Upper lobe of right lung (tissue), 1 donor: ENCODE measurements at regions not wholly inside any gene's neighbourhood (a gene's known extent, or its start where the extent isn't known, plus 50 kb on each side); places are given as distances from the start of the nearest gene placed in this dataset.

ENCODE experiments used
- ATAC-seq: fragments of 200-7000 bp; cut with Tn5 transposase; one replicate; pipeline ENCODE4 v1.9.1; 2020; ENCODE audit warnings: mild to moderate bottlenecking, moderate library complexity
- DNase-seq: peaks from one replicate; pipeline ENCODE4 v3.0.0-alpha.2; 2020
- H3K27ac ChIP-seq: fragments of 200-600 bp; one replicate; pipeline ENCODE4 v1.8.0; 2022
- H3K27me3 ChIP-seq: fragments of 200-600 bp; one replicate; pipeline ENCODE4 v1.8.0; 2022; ENCODE audit warnings: mild to moderate bottlenecking
- H3K36me3 ChIP-seq: fragments of 200-600 bp; one replicate; pipeline ENCODE4 v1.8.0; 2022
- H3K4me1 ChIP-seq: fragments of 200-600 bp; one replicate; pipeline ENCODE4 v1.8.0; 2022
- H3K4me3 ChIP-seq: fragments of 200-600 bp; one replicate; pipeline ENCODE4 v1.8.0; 2022; ENCODE audit warnings: mild to moderate bottlenecking
- H3K9me3 ChIP-seq: fragments of 200-600 bp; one replicate; pipeline ENCODE4 v1.8.0; 2022
- intact Hi-C: fragments of 100-400 bp; cut with DNase I; formaldehyde crosslinking; loops from one replicate; pipeline ENCODE4 v1.11.0; 2022
- TF ChIP-seq, protein P1 (sequence below): fragments of 200-600 bp; IDR thresholded peaks from one replicate; pipeline ENCODE4 v1.8.0; 2022; ENCODE audit warnings: antibody characterized with exemption
- donor health status: DM: no; HTN: yes; CAD: no; lungs with severe emphysema.

DNA sequence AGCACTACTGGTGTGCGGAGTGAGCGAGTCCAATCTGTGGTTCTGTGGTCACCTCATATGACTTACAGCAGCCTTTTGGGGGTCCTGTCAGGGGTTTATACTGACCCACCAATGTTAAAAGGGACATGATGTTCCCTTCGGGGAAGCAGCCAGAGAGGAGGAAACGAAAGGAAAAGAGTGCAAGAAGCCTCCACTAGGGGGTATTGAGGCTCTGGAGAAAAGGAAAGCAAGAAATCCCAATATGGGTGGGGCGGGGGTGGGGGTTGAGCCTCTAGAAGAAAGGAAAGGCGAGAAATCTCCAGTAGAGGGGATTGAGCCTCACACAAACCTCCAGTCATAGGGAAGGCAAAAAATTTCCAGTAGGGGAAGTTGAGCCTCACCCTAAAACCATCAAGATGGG is 249.3 kb upstream of the ECI2 start:
- intact Hi-C loops: no loop called here
- TF ChIP-seq, protein P1, sequence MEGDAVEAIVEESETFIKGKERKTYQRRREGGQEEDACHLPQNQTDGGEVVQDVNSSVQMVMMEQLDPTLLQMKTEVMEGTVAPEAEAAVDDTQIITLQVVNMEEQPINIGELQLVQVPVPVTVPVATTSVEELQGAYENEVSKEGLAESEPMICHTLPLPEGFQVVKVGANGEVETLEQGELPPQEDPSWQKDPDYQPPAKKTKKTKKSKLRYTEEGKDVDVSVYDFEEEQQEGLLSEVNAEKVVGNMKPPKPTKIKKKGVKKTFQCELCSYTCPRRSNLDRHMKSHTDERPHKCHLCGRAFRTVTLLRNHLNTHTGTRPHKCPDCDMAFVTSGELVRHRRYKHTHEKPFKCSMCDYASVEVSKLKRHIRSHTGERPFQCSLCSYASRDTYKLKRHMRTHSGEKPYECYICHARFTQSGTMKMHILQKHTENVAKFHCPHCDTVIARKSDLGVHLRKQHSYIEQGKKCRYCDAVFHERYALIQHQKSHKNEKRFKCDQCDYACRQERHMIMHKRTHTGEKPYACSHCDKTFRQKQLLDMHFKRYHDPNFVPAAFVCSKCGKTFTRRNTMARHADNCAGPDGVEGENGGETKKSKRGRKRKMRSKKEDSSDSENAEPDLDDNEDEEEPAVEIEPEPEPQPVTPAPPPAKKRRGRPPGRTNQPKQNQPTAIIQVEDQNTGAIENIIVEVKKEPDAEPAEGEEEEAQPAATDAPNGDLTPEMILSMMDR: no peak
- Histone ChIP-seq H3K36me3 (no peaks in the 10 kb centered on the region), H3K9me3 (peaks cover 15% of the 10 kb centered on the region), H3K27me3 (no peaks in the 10 kb centered on the region), H3K27ac (no peak overlapping the region), H3K4me1 (no peaks in the 10 kb centered on the region), H3K4me3 (no peak overlapping the region)
- no peak for ATAC-seq
- DNase-seq: no peak

DNA sequence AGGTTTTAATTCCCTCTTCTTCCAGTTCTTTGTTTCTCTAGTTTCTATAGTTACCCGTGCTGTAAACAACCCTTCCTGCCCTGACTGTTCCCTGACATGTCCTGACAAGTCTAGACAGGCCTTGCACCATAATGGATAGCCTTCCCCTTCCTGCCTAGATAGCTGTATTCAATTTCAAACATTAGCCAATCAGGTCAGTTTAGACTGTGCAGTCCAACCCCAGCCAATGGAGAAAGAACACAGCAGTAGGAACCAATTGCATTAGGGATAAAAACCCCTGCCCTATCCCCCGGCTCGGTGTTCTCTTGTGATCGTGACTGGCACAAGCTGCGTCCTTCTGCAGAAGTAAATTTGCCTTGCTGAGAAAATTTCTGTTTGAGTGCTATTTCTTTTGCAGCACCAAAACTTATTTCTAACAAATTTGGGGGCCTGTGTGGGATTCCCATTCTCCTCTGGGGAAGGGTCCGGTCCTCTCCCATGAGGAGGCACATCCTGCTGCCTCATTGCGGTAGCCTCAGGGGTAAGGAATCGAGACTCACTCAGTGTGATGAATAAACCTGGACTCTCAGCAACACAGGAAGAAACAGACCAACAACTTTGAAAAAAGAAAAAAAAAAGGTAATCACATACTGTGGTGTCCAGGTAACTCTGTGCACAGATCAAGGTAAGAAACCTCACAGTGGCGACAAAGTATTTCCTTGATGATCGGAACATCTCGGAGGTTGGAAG is 248.7 kb upstream of the ECI2 start:
- DNase-seq (no peak), ATAC-seq (no peak)
- no peaks in the 10 kb centered on the region for H3K27me3 ChIP-seq
- TF ChIP-seq, protein P1: no peak
- no peak overlapping the region for H3K4me3 ChIP-seq
- H3K4me1 ChIP-seq: no peaks in the 10 kb centered on the region
- H3K36me3 ChIP-seq: no peaks in the 10 kb centered on the region
- intact Hi-C loops: no loop called here
- H3K9me3 ChIP-seq: peaks cover 15% of the 10 kb centered on the region
- no peak overlapping the region for H3K27ac ChIP-seq

DNA sequence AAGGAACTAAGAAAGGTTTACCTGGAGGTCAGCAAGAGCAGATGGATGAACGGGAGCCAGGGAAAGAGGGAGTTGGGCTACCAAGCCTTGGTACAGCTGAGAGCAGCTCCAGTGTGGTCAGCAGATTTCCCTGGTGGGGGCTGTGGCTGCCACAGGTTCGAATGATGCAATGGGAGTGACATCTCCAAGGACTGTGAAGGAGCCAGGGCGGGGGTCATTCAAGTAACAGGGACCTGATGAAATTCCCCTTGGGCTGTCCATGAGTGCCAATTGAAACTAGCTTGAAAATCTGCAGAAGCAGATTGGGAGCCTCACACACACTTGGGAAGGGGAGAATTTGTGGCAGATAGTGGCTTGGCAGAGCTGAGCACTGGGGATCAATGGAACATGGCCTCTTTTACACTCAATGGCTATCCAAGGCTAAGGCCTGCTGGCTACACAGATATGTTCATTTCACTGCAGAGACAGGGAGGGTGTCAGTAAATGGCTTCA is 247.0 kb upstream of the ECI2 start:
- Histone ChIP-seq H3K9me3 (peaks cover 15% of the 10 kb centered on the region), H3K36me3 (no peaks in the 10 kb centered on the region), H3K4me3 (no peak overlapping the region), H3K4me1 (no peaks in the 10 kb centered on the region), H3K27ac (no peak overlapping the region), H3K27me3 (no peaks in the 10 kb centered on the region)
- DNase-seq: no peak
- intact Hi-C loops: no loop called here
- no peak for ATAC-seq
- TF ChIP-seq, protein P1: no peak

DNA sequence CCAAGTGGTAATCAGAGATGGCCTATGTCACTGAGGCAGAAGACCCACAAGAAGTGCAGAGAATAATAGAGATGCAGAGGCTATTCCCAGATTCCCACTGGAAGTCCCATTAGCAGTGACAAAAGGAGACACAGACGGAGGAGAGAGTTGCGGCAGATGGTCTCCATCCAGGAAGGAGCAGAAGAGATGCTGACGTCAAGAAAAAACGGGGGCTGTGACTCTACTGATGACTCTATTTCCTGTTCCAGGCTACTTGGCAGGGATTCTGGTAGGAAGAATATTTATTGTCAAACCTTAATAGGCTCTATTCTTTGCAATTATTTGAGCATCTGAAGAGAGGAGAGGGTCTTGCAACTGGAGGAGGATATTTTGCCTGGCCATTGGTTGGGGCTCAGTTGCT is 246.0 kb upstream of the ECI2 start:
- Histone ChIP-seq H3K27ac (no peak overlapping the region), H3K9me3 (peaks cover 15% of the 10 kb centered on the region), H3K36me3 (no peaks in the 10 kb centered on the region), H3K4me1 (no peaks in the 10 kb centered on the region), H3K27me3 (no peaks in the 10 kb centered on the region), H3K4me3 (no peak overlapping the region)
- TF ChIP-seq, protein P1: no peak
- no peak for ATAC-seq
- no peak for DNase-seq
- intact Hi-C loops: no loop called here

DNA sequence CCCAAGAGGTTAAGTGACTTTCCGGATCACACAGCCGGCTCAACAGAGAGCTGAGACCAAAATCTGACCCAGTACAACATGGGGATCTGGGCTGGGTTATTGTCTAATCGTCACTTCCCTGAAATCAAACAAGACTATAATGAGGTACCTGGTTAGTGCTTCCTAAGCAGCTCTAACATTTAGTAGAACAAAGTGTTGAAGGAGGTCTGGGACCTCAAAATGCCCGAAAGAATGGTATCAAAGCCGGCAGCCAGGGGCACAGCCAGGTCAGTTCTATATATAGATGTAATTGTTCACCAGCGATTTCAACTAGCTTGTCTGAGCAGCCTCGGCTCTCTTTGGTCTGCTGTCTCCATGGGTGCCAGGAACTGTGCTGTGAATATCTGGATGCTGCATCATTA is 245.5 kb upstream of the ECI2 start:
- Histone ChIP-seq H3K9me3 (peaks cover 15% of the 10 kb centered on the region), H3K27ac (no peak overlapping the region), H3K27me3 (no peaks in the 10 kb centered on the region), H3K36me3 (no peaks in the 10 kb centered on the region), H3K4me1 (no peaks in the 10 kb centered on the region), H3K4me3 (no peak overlapping the region)
- intact Hi-C loops: no loop called here
- DNase-seq: no peak
- TF ChIP-seq, protein P1: no peak
- ATAC-seq: no peak

DNA sequence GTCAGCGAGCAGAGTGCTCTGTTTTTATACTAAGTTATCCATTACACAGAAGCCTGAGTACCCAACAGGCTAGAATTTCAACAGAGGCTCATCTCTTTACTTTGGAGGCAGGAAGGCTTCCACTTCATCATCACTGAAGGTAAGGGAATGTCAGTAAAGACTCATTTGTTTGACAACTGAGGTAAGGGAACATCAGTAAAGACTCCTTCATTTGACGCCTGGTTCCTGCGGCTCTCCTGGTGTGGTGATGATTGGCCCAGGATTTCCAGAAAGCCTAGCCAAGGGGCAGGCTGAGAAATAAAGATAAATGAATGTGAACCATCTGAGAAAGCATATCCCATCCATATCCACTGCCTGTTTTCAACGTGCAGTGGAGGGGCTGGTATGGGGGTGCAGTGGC is 244.6 kb upstream of the ECI2 start:
- Histone ChIP-seq H3K4me3 (no peak overlapping the region), H3K4me1 (no peaks in the 10 kb centered on the region), H3K27ac (no peak overlapping the region), H3K27me3 (no peaks in the 10 kb centered on the region), H3K36me3 (no peaks in the 10 kb centered on the region), H3K9me3 (peaks cover 15% of the 10 kb centered on the region)
- ATAC-seq (no peak), DNase-seq (no peak)
- intact Hi-C loops: no loop called here
- TF ChIP-seq, protein P1: no peak
